ENCODE measurements at regions not wholly inside any gene's neighbourhood (a gene's known extent, or its start where the extent isn't known, plus 50 kb on each side); places are given as distances from the start of the nearest gene placed in this dataset.
"Not testable (repeated sequence)": the region's sequence is repeated elsewhere in the genome, so short reads cannot be mapped to it uniquely, and the experiment has no call there.

GRCh38 chr9:66046992-66047391 is 310.0 kb downstream of the FOXD4L4 start:
- ATAC-seq, result not testable (repeated sequence)

GRCh38 chr9:66049721-66050120 is 312.8 kb downstream of the FOXD4L4 start:
- H3K4me1 ChIP-seq; H3K36me3 ChIP-seq; intact Hi-C loops (cut with DNase I); H3K27me3 ChIP-seq; DNase-seq; ATAC-seq; H3K4me3 ChIP-seq; H3K9me3 ChIP-seq; H3K27ac ChIP-seq: not testable (repeated sequence)
- WGBS, 2 donors, result no CpG with 5 or more reads among the region's 2 CpGs

More at GRCh38 chr9:66046992-66047391, 310.0 kb downstream of the FOXD4L4 start:
- H3K36me3 ChIP-seq; DNase-seq; H3K4me3 ChIP-seq; intact Hi-C loops (cut with DNase I); H3K27me3 ChIP-seq; H3K4me1 ChIP-seq; H3K27ac ChIP-seq; H3K9me3 ChIP-seq: not testable (repeated sequence)
- WGBS, 2 donors, result no CpG with 5 or more reads among the region's 8 CpGs

GRCh38 chr9:66054705-66055104 is 317.8 kb downstream of the FOXD4L4 start:
- H3K27ac ChIP-seq; H3K4me3 ChIP-seq; H3K27me3 ChIP-seq; ATAC-seq; H3K36me3 ChIP-seq; intact Hi-C loops (cut with DNase I); DNase-seq; H3K9me3 ChIP-seq; H3K4me1 ChIP-seq: not testable (repeated sequence)
- no CpG with 5 or more reads among the region's 2 CpGs for WGBS, 2 donors

GRCh38 chr9:66060681-66061080 is 323.7 kb downstream of the FOXD4L4 start:
- H3K36me3 ChIP-seq; H3K4me3 ChIP-seq; DNase-seq; H3K27me3 ChIP-seq; H3K9me3 ChIP-seq; H3K27ac ChIP-seq; H3K4me1 ChIP-seq; intact Hi-C loops (cut with DNase I); ATAC-seq: not testable (repeated sequence)
- no CpG with 5 or more reads among the region's 1 CpG for WGBS, 2 donors

- H3K27ac ChIP-seq; DNase-seq; H3K36me3 ChIP-seq; H3K27me3 ChIP-seq; H3K4me1 ChIP-seq; H3K9me3 ChIP-seq; intact Hi-C loops (cut with DNase I); ATAC-seq; H3K4me3 ChIP-seq: not testable (repeated sequence)
- WGBS, 2 donors, result no CpG with 5 or more reads among the region's 1 CpG
Observed at GRCh38 chr9:66063822-66064221, 326.9 kb downstream of the FOXD4L4 start.

GRCh38 chr9:66065735-66066134 is 328.8 kb downstream of the FOXD4L4 start:
- H3K4me1 ChIP-seq; H3K27ac ChIP-seq; ATAC-seq; H3K27me3 ChIP-seq; intact Hi-C loops (cut with DNase I); H3K4me3 ChIP-seq; H3K9me3 ChIP-seq; H3K36me3 ChIP-seq: not testable (repeated sequence)
- WGBS, 2 donors, result 59 to 80% methylated on average over 3 of the region's 5 CpGs
- DNase-seq, result peak in 1 of 2 donors; percentile 3

GRCh38 chr9:66067231-66067630 is 330.3 kb downstream of the FOXD4L4 start:
- H3K27me3 ChIP-seq; H3K36me3 ChIP-seq; ATAC-seq; H3K4me3 ChIP-seq; H3K9me3 ChIP-seq; H3K27ac ChIP-seq; intact Hi-C loops (cut with DNase I); H3K4me1 ChIP-seq: not testable (repeated sequence)
- 71 to 92% methylated on average over 3 to 4 of the region's 4 CpGs for WGBS, 2 donors
- peak in 1 of 2 donors; percentile 0 for DNase-seq

GRCh38 chr9:66068451-66068989 is 331.6 kb downstream of the FOXD4L4 start:
- H3K9me3 ChIP-seq; H3K4me1 ChIP-seq; H3K27ac ChIP-seq; H3K4me3 ChIP-seq; intact Hi-C loops (cut with DNase I); ATAC-seq; DNase-seq; H3K27me3 ChIP-seq; H3K36me3 ChIP-seq: not testable (repeated sequence)
- WGBS, 2 donors, result 89 to 93% methylated on average over 2 of the region's 4 CpGs

GRCh38 chr9:66069025-66069424 is 332.1 kb downstream of the FOXD4L4 start:
- H3K27ac ChIP-seq; H3K27me3 ChIP-seq; intact Hi-C loops (cut with DNase I); H3K4me3 ChIP-seq; H3K36me3 ChIP-seq; H3K9me3 ChIP-seq; ATAC-seq; H3K4me1 ChIP-seq: not testable (repeated sequence)
- WGBS, 2 donors, result 79 to 86% methylated on average over 1 of the region's 2 CpGs
- peak in 1 of 2 donors; percentile 0 for DNase-seq

- H3K4me1 ChIP-seq; intact Hi-C loops (cut with DNase I); H3K36me3 ChIP-seq; H3K27ac ChIP-seq; H3K9me3 ChIP-seq; DNase-seq; H3K27me3 ChIP-seq; ATAC-seq; H3K4me3 ChIP-seq: not testable (repeated sequence)
Observed at GRCh38 chr9:66073111-66073510, 336.2 kb downstream of the FOXD4L4 start.

- ATAC-seq; H3K27me3 ChIP-seq; H3K4me3 ChIP-seq; H3K36me3 ChIP-seq; DNase-seq; intact Hi-C loops (cut with DNase I); H3K27ac ChIP-seq; H3K4me1 ChIP-seq; H3K9me3 ChIP-seq: not testable (repeated sequence)
- no CpG with 5 or more reads among the region's 1 CpG for WGBS, 2 donors
Observed at GRCh38 chr9:66082811-66083210, 345.9 kb downstream of the FOXD4L4 start.

All from heart right ventricle (tissue), 16 donors.